Fibroblast of lung (primary cell): ENCODE measurements at regions not wholly inside any gene's neighbourhood (a gene's known extent, or its start where the extent isn't known, plus 50 kb on each side); places are given as distances from the start of the nearest gene placed in this dataset.
A peak's percentile ranks its signal among the peaks of the same experiment; 100 is the strongest.

Source experiments
- DNase-seq, 2 donors: peaks; one replicate each; pipeline versions ENCODE4 v3.0.0 to v3.0.0-alpha.2; 2010; ENCODE audit warnings: low read depth in 2 of 2
- H2AFZ ChIP-seq: 2 replicates; pipeline ENCODE4 v1.5.1; 2012; ENCODE audit warnings: low read length, control low read depth, inconsistent platforms
- H3K27ac ChIP-seq: 2 replicates; pipeline ENCODE4 v1.5.1; 2011; ENCODE audit warnings: low read length, control low read depth; ENCODE audit not compliant: insufficient read depth
- H3K27me3 ChIP-seq: 2 replicates; pipeline ENCODE4 v1.5.1; 2011; ENCODE audit warnings: mild to moderate bottlenecking, low read length; ENCODE audit not compliant: control insufficient read depth, insufficient read depth
- H3K36me3 ChIP-seq: 2 replicates; pipeline ENCODE4 v1.5.1; 2011; ENCODE audit warnings: low read length; ENCODE audit not compliant: control insufficient read depth, insufficient read depth
- H3K4me1 ChIP-seq: 2 replicates; pipeline ENCODE4 v1.5.1; 2011; ENCODE audit warnings: low read length; ENCODE audit not compliant: control insufficient read depth, insufficient read depth; ENCODE audit errors: extremely low read depth
- H3K4me2 ChIP-seq: 2 replicates; pipeline ENCODE4 v1.5.1; 2011; ENCODE audit warnings: low read length, control low read depth; ENCODE audit not compliant: insufficient read depth; ENCODE audit errors: extremely low read depth
- H3K4me3 ChIP-seq, 4 experiments: fragments of 200-600 bp in 1 of 4; sonication (generic) in 1 of 4; replicated peaks in 1 of 4; 2 replicates each; pipeline ENCODE4 v1.5.1; 2011 to 2016; ENCODE audit warnings: low read length in 4 of 4, low read depth in 3 of 4, mild to moderate bottlenecking in 3 of 4, control low read depth in 2 of 4, inconsistent platforms in 1 of 4, mixed read lengths in 1 of 4; ENCODE audit not compliant: insufficient read depth in 1 of 4; ENCODE audit errors: control extremely low read depth in 1 of 4
- H3K79me2 ChIP-seq: 2 replicates; pipeline ENCODE4 v1.5.1; 2012; ENCODE audit warnings: mild to moderate bottlenecking, low read length, inconsistent platforms; ENCODE audit not compliant: control insufficient read depth, insufficient read depth
- H3K9ac ChIP-seq: 2 replicates; pipeline ENCODE4 v1.5.1; 2011; ENCODE audit warnings: mild to moderate bottlenecking, low read length, control low read depth; ENCODE audit not compliant: insufficient read depth
- H3K9me3 ChIP-seq: 2 replicates; pipeline ENCODE4 v1.5.1; 2012; ENCODE audit warnings: low read depth, low read length; ENCODE audit not compliant: control insufficient read depth, insufficient read depth
- H4K20me1 ChIP-seq: 2 replicates; pipeline ENCODE4 v1.5.1; 2011; ENCODE audit warnings: low read length; ENCODE audit not compliant: control insufficient read depth, insufficient read depth; ENCODE audit errors: extremely low read depth
- CTCF ChIP-seq, 2 donors: IDR thresholded peaks in 1 of 2; conservative IDR thresholded peaks in 1 of 2; 1 replicate in 1 of 2; 2 replicates in 1 of 2; pipeline ENCODE4 v1.5.1; 2011 to 2012; ENCODE audit warnings: low read length in 2 of 2, control low read depth in 1 of 2, inconsistent platforms in 1 of 2, low read depth in 1 of 2, mild to moderate bottlenecking in 1 of 2
- EZH2 ChIP-seq: IDR thresholded peaks from 2 replicates; pipeline ENCODE4 v1.5.1; 2012; ENCODE audit warnings: low read length, control low read depth, mild to moderate bottlenecking; ENCODE audit errors: missing control alignments

DNA sequence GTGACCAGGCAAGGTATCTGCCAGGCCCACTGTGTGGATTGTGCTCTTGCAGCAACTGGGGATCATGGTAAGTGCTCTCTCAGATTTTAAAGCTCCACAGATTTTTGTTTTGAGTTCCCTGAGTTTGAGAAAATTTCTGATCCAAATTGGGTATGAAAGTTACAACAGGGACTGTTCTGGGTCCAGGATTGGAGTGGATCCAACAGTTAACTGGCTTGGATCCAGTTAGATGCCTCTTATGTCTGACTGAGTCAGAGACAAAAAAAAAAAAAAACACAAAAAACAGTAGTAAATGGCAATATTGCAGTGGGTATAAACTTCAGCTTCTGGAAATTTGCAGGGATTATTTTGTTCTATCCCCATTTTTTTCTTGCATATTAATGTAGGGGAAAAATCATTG lies 598.8 kb downstream of the C12orf50 start:
- Histone ChIP-seq H3K79me2 (no peaks in the 10 kb centered on the region), H4K20me1 (no peaks in the 10 kb centered on the region), H3K27me3 (no peaks in the 10 kb centered on the region), H3K9me3 (no peaks in the 10 kb centered on the region), H2AFZ (no peak overlapping the region), H3K9ac (no peak overlapping the region), H3K4me2 (no peak overlapping the region), H3K27ac (no peak overlapping the region), H3K4me1 (no peaks in the 10 kb centered on the region), H3K4me3 (no peak overlapping the region), H3K36me3 (no peaks in the 10 kb centered on the region)
- peak in 1 of 2 donors; percentile 17 for DNase-seq
- TF ChIP-seq CTCF (conservative IDR thresholded peaks at IDR 0.05 in 1 of 2, IDR thresholded peaks at IDR 0.05 in 1 of 2; ENCODE audit: low read depth in 1 of 2, low read length in 2 of 2), result no peak
- no peak for TF ChIP-seq EZH2

DNA sequence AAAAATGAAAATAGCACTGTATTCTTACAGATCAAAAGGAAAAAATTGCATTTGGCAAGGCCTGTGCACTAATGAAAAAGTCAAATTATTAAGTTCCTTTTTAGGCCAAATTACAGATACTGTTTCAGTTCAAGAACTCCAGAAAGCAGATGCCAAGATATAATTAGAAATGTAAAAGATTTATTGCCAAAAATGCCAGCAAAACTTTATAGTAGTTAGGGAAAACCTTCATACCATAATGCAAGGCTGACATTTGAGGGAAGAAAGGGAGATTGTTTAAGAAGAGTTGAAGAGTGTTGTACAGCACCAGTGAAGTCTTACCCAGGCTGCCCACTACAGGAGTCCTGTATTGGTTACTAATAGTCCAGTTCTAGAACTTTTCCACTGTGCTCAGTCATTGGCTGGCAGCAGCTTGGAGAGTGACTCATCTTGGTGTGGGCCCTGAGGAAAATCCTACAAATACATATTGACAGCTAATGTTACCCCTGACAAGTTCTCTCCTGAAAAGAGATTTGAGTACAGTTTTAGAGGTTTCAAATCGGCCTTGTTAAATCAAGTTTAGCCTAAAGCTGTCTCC lies 600.4 kb downstream of the C12orf50 start:
- Histone ChIP-seq H3K27ac (no peak overlapping the region), H3K4me3 (no peak overlapping the region), H3K4me2 (no peak overlapping the region), H4K20me1 (no peaks in the 10 kb centered on the region), H3K79me2 (no peaks in the 10 kb centered on the region), H3K9ac (no peak overlapping the region), H3K36me3 (no peaks in the 10 kb centered on the region), H3K9me3 (no peaks in the 10 kb centered on the region), H3K27me3 (no peaks in the 10 kb centered on the region), H2AFZ (no peak overlapping the region), H3K4me1 (no peaks in the 10 kb centered on the region)
- TF ChIP-seq CTCF (conservative IDR thresholded peaks at IDR 0.05 in 1 of 2, IDR thresholded peaks at IDR 0.05 in 1 of 2; ENCODE audit: low read depth in 1 of 2, low read length in 2 of 2) (no peak), EZH2 (no peak)
- DNase-seq, result peak; percentile 64 to 68

- peak in 1 of 2 donors; percentile 84 for DNase-seq
- Histone ChIP-seq H4K20me1 (no peaks in the 10 kb centered on the region), H2AFZ (no peak overlapping the region), H3K9ac (no peak overlapping the region), H3K36me3 (no peaks in the 10 kb centered on the region), H3K4me2 (no peak overlapping the region), H3K27ac (no peak overlapping the region), H3K79me2 (no peaks in the 10 kb centered on the region), H3K4me3 (no peak overlapping the region), H3K4me1 (no peaks in the 10 kb centered on the region), H3K27me3 (no peaks in the 10 kb centered on the region), H3K9me3 (no peaks in the 10 kb centered on the region)
- no peak for TF ChIP-seq CTCF (conservative IDR thresholded peaks at IDR 0.05 in 1 of 2, IDR thresholded peaks at IDR 0.05 in 1 of 2; ENCODE audit: low read depth in 1 of 2, low read length in 2 of 2)
- TF ChIP-seq EZH2, result no peak
Measured at GRCh38 chr12:87427770-87428169, 601.4 kb downstream of the C12orf50 start.
